ENCODE measurements at regions not wholly inside any gene's neighbourhood (a gene's known extent, or its start where the extent isn't known, plus 50 kb on each side); places are given as distances from the start of the nearest gene placed in this dataset.

- TF ChIP-seq EGR1 (IDR thresholded peaks at IDR 0.05; ENCODE audit: borderline replicate concordance, low read depth, low read length) (no peak), GTF2F1 (IDR thresholded peaks at IDR 0.05; ENCODE audit: borderline replicate concordance, low read depth, low read length) (no peak), POLR2AphosphoS5 (IDR thresholded peaks at IDR 0.05; ENCODE audit: low read depth, low read length) (no peak), POLR2A (IDR thresholded peaks at IDR 0.05; ENCODE audit: control extremely low read depth in 1 of 2, low read depth in 2 of 2, low read length in 2 of 2) (no peak), BCL11A (IDR thresholded peaks at IDR 0.05; ENCODE audit: low read depth in 2 of 2, low read length in 2 of 2) (no peak), RFX5 (IDR thresholded peaks at IDR 0.05; ENCODE audit: borderline replicate concordance, low read depth, low read length) (no peak), SP4 (IDR thresholded peaks at IDR 0.05; ENCODE audit: low read length) (no peak), CTCF (IDR thresholded peaks at IDR 0.05; ENCODE audit: control extremely low read depth in 1 of 3, insufficient read depth in 1 of 3, low read depth in 1 of 3, low read length in 3 of 3) (no peak), SIX5 (IDR thresholded peaks at IDR 0.05; ENCODE audit: low read depth, low read length) (no peak), TAF1 (IDR thresholded peaks at IDR 0.05; ENCODE audit: low read depth, low read length) (no peak), SUZ12 (IDR thresholded peaks at IDR 0.05; ENCODE audit: low read length) (no peak), CEBPB (IDR thresholded peaks at IDR 0.05; ENCODE audit: low read depth, low read length) (no peak)
- TF ChIP-seq, protein P1, sequence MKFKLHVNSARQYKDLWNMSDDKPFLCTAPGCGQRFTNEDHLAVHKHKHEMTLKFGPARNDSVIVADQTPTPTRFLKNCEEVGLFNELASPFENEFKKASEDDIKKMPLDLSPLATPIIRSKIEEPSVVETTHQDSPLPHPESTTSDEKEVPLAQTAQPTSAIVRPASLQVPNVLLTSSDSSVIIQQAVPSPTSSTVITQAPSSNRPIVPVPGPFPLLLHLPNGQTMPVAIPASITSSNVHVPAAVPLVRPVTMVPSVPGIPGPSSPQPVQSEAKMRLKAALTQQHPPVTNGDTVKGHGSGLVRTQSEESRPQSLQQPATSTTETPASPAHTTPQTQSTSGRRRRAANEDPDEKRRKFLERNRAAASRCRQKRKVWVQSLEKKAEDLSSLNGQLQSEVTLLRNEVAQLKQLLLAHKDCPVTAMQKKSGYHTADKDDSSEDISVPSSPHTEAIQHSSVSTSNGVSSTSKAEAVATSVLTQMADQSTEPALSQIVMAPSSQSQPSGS (IDR thresholded peaks at IDR 0.05; ENCODE audit: low read length): no peak
- TF ChIP-seq, protein P2, sequence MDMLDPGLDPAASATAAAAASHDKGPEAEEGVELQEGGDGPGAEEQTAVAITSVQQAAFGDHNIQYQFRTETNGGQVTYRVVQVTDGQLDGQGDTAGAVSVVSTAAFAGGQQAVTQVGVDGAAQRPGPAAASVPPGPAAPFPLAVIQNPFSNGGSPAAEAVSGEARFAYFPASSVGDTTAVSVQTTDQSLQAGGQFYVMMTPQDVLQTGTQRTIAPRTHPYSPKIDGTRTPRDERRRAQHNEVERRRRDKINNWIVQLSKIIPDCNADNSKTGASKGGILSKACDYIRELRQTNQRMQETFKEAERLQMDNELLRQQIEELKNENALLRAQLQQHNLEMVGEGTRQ (IDR thresholded peaks at IDR 0.05; ENCODE audit: low read length): no peak
These were observed 196.6 kb downstream of the EBLN2 start for GRCh38 chr3:73258057-73258456.
